Retinal pigment epithelial cell (primary cell): ENCODE measurements at regions not wholly inside any gene's neighbourhood (a gene's known extent, or its start where the extent isn't known, plus 50 kb on each side); places are given as distances from the start of the nearest gene placed in this dataset.

Experiments
- DNase-seq: peaks from one replicate; pipeline ENCODE4 v3.0.0-alpha.2; 2010; ENCODE audit warnings: low read depth
- H3K4me3 ChIP-seq: 2 replicates; pipeline ENCODE4 v1.5.1; 2011; ENCODE audit warnings: mild to moderate bottlenecking, low read length, control low read depth, moderate library complexity
- CTCF ChIP-seq: conservative IDR thresholded peaks from 2 replicates; pipeline ENCODE4 v1.5.1; 2011; ENCODE audit warnings: low read depth, low read length, control low read depth, inconsistent platforms

GRCh38 chr3:3902161-3902560 lies 102.9 kb downstream of the LRRN1 start:
- DNase-seq, result no peak
- no peak overlapping the region for H3K4me3 ChIP-seq
- no peak for TF ChIP-seq CTCF

DNA sequence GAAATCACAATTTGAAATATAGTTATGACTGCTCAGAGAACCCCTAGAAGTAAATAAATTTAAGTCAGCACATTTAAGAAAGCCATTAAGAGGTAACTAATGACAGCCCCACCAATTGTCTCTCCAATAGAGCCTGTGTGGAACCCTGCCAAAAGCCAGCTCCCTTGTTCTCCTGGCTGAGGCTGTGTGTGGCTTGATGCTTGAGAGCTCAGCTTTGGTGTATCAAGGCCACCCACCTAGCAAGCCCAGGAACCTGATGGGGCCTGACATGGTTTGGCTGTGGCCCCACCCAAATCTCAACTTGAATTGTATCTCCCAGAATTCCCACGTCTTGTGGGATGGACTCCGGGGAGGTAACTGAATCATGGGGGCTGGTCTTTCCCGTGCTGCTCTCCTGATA lies 106.9 kb downstream of the LRRN1 start:
- no peak for TF ChIP-seq CTCF
- H3K4me3 ChIP-seq, result no peak overlapping the region

GRCh38 chr3:3907023-3907422 lies 107.8 kb downstream of the LRRN1 start:
- no peak overlapping the region for H3K4me3 ChIP-seq
- no peak for TF ChIP-seq CTCF
- DNase-seq, result no peak

More for the DNA sequence above, 106.9 kb downstream of the LRRN1 start:
- no peak for DNase-seq

DNA sequence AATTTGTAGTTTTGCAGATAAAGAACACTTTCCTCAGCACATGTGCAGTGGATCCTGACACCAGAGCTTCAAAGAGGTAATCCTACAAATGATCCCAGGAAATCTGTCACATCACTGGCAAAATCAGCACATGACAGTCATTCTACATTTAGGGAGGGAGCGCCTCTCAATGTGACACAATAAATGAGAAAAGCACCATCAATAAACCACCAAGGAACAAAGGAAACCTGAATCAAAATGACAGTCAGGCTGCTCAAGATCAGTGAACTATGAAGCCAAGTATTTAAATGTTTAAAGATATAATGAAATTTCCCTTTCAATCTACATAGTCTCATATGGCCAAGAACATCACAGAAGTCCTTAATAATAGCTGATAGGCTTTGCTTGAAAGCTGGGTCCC lies 119.5 kb downstream of the LRRN1 start:
- DNase-seq, result no peak
- no peak for TF ChIP-seq CTCF
- H3K4me3 ChIP-seq, result no peak overlapping the region

DNA sequence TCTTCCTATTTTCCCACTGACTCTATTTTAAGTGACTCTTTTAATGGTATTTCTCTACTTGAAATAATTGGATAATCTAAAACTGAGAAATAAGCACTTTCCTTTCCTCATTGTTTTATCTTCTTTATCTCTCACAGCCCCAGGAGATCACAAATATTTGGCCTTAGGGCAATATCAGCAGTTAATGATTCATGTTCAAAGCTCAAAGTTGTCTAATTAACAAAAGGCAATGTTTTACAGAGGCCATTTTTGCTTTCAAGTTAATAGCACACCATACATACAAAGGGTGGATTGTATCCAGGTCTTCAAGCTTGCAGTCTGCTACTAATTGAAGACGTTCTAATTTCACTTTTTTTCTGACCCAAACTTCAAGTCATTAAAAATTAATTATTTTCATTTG lies 120.1 kb downstream of the LRRN1 start:
- no peak overlapping the region for H3K4me3 ChIP-seq
- no peak for TF ChIP-seq CTCF
- DNase-seq, result no peak

DNA sequence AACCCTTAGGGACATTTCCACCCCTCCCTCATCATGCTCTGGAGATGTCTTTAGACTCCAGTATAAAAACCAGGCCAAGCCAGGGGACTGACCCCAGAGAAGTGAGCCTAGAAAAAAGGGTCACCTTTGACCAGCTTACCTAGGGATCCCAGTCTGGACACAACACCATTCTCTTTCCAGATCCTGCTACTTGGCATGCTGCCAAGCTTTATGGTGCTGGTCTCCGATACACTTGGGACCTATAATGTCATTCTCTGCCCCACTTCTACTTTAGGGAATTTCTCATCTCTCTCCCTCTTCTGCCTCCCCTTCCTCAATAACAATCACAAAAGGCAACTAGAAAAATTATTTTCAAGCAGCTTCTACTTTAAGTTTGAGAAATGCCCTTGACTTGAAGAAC lies 124.4 kb downstream of the LRRN1 start:
- TF ChIP-seq CTCF, result no peak
- no peak for DNase-seq

DNA sequence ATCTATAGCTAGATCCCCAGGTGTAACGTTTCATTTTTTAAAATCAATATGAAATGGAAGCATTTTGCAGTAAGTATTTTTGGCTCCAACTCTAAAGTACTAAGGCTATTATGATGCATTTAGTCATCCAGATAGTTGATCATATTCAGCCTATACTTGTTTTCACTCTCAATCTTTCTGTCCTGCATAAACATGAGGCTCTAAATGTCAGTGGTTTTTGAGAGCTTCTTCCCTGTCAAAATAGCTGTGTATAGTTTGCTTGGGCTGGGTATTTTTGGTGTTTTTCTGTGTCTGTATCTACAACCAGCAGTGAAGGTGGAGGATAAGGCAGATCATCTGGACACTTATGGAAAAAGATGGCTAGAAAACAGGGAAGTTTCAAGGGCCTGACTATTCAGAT lies 128.0 kb downstream of the LRRN1 start:
- no peak overlapping the region for H3K4me3 ChIP-seq
- DNase-seq, result no peak
- no peak for TF ChIP-seq CTCF

More for the DNA sequence above, 124.4 kb downstream of the LRRN1 start:
- H3K4me3 ChIP-seq, result no peak overlapping the region
